Right forelimb (tissue), 1 donor: ENCODE measurements at regions not wholly inside any gene's neighbourhood (a gene's known extent, or its start where the extent isn't known, plus 50 kb on each side); places are given as distances from the start of the nearest gene placed in this dataset.
A peak's percentile ranks its signal among the peaks of the same experiment; 100 is the strongest.
"Not testable (repeated sequence)": the region's sequence is repeated elsewhere in the genome, so short reads cannot be mapped to it uniquely, and the experiment has no call there.

Experiments used
- DNase-seq: peaks from one replicate; pipeline ENCODE4 v3.0.0-alpha.2; 2018

GRCh38 chr2:66094689-66095088, 340.2 kb upstream of the MEIS1 start:
- not testable (repeated sequence) for DNase-seq

DNA sequence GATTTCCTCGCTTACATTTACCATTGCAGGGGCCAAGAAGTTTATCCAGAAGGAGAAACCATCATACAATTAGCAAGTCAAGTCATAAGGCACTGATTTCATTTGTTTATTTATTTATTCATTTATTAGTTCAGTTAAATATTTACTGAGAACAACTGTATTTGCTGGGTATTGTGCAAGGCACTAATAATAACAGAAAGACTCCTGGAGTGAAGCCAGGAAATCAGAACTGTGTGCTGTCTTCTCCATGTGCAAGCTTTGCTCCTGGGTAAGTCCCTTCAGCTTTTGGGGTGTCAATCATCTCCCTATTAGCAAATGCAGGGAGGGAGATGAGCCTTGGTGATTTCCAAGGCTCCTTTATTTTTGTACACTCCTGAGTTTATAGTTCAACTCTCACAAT, 341.6 kb upstream of the MEIS1 start:
- DNase-seq = no peak

GRCh38 chr2:66084948-66085590, 349.9 kb upstream of the MEIS1 start:
- DNase-seq = no peak

DNA sequence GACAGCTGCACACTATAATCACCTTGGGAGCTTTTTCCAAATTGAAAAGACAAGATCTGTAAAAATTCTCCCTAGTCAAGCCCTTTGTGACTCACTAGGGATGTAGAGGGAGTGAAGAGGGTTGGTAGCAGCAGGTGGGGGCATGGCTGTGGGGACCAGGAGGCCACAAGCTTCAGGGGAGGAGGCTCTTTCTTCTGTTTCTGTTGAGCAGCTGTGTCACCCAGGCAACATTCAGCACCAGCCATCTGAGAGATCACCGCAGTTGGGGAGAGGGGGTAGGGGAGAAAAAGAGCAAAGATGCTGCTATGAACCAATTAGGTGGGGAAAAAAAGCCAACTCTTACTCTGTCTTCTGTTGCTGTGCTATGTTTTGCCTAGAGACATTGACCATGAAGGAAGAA, 352.3 kb upstream of the MEIS1 start:
- no peak for DNase-seq

DNA sequence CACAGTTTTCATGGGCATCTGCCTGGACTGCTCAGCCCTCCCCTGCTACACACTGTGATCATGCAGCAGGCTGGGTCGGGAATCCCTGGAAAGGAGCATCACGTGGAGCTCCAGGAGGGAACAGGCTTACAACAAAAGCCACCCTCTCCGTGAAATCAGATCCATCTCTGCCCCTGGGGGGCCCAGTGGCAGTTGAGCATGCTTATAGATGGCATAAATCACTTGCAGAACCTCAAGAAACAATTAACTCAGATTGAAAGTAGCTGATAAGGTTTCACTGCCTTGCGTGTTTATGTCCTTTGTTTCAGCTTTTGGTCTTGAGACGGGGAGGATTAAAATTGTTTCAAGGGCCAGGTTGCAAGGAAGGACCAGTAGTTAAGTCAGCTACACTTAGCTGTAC, 354.8 kb upstream of the MEIS1 start:
- DNase-seq = no peak

- no peak for DNase-seq
Measured at GRCh38 chr2:66073172-66073571, 361.8 kb upstream of the MEIS1 start.

DNA sequence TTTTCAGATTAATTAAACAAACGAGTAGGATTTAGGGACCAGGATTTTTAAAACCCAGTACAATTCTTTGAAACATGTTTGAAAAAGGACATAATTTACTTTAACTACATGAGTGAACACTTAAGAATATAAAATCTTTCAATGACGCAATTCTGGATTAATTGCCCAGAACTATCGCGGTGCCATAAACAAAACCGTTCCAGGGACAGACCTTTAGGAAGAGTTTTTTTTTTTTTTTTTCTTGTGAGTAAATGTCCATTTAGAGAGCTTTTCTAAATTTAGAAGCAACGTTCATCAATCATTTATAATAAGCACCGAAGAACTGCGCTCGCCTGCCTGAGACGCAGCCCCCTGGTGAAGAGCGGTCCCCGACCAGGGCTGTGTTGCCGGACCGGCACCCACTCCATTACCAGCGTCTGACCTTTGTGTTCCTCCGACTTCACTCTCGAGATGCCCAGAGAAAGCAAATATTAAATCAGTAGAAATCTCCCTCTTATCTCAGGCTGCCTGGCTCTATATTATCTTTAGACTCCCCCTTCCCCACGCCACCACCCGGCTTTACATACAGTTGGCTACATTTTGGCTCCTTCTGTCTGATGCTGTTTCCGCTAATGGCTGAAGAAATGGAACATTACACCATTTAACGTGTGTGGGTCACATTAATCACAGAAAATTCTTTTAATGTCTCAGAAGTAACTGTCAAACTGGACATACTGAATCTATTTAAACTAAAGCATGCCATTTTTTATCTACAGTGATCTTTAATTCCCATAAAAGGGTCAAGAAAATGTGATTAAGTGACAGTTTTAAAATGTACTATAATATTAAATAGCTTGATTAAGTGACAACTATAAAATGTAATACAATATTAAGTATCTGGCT, 364.0 kb upstream of the MEIS1 start:
- no peak for DNase-seq

DNA sequence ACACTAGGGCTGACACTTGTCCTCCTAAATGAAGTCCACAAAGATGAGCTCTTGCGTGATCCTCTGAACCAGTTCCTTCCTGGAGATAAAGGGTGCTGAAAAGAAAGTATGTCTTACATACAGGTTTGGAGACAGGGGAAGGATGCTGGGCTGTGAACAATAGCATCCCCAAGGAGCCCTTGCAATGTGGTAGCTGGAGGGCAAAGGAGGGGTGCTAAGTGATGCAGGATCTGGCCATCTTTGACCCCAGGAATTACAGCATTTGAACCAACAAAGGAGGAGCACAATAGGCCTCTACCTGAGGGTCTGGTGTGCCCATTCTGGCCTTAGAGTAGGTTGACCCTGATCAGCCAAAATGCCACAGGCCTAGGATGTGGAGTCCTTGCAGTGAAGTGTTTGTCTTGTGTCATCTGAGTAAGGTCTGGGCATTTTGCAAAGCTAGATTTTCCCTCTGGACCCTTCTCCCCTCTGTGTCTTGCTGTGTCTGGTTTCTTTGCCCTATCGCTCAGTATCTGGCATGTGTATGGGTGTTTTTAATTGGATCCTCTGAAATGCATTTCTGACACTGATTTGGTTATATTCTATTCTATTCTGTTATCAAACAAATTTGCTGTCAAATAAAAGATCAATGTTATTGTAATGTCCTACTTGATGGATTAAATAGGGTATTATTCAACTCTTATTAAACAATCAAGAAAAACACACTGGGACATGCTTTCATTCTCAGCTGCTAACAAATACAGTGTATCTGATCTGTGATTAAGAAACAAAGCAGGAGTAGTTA, 364.8 kb upstream of the MEIS1 start:
- DNase-seq = no peak

DNA sequence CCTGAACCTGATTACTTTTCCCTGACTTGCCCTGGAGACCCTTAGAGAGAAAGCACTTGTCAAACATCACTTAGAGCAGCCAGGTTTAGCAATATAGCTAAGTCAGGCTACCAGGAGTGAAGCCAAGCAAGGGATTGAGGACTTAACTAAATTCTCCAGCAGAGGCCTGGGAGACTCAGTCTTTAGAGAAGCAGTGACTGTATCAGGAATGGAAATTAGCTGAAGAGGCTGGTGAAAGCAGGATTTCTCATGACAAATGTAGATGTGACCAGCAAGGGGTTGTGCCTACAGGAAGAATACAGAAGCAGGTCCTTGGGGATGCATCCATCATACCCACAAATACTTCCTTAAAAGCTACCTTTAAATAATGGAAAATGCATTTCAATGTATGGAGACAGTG, 368.9 kb upstream of the MEIS1 start:
- DNase-seq = no peak

- DNase-seq = no peak
Measured at GRCh38 chr2:66059332-66059731, 375.6 kb upstream of the MEIS1 start.

GRCh38 chr2:66058675-66059074, 376.2 kb upstream of the MEIS1 start:
- DNase-seq = no peak

- DNase-seq = no peak
Measured at GRCh38 chr2:66057844-66058243, 377.1 kb upstream of the MEIS1 start.

DNA sequence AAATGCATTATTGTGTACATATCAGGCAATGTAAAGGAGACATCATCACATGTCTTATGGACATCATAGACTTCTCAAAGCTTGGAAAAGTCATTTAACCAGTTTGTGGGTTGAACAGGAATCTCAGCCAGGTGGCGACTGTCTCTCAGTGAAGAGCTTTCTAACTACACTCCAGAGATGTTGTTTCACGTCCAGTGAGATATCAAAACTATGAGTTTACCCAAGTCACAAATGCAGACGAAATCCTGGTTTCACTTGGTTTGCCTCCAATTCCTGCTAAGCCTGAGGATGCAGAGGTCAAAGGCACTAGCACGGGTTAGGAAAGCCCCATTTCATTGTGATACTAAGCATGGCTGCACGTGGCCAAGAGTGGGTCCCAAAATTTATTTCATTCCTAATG, 384.5 kb upstream of the MEIS1 start:
- no peak for DNase-seq

DNA sequence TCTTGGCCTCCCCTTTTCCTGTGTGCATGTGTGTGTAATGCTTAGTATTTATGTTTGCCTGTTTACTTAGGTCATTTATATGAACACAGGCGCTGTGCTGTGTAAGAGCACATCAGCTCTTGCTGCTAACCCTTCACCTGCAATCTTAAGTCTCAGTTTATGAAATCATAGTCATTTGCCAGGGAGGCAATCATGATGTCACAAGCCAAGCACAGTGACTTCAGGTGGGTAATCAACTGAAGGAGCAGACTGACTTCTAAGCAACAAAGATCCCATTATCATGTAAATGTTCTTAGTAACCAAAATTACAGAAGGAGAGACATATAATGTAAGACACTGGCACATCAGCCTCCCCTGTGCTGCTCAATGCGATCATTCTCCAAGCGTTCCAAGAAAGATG, 386.3 kb upstream of the MEIS1 start:
- no peak for DNase-seq

DNA sequence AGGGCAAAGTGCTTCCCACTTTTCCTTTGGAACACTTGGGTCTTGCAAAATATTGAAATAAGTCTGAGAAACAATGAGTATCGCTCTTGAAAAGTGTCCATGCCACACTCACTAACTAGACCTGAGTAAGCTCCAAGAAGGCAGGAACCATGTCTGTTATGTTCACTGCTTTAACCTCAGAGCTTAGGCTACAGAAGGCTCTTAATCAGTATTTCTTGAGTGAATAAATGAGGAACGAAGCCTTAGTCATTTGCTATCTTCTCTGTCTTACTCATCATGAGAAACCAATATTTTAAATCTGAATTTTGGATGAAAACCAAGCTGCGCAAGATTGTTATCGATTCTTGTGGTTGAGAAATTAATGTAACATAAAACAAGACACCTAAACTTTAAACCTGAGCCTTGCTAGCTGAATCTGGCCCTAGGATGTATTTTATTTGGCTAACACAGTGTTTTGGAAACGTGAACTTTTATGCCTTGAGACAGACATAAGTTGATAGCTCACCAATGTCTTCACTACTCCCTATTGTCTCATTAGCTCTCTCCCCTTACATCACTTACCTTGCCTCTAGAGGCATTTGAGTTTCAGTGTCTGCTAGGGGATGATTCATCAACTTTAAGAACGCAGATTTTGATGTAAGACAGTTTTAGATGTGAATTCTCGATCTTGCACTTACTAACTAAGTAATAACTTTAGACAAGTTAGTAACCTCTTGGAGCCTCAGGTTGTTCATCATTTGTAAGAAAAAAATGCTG, 392.8 kb upstream of the MEIS1 start:
- DNase-seq = no peak

DNA sequence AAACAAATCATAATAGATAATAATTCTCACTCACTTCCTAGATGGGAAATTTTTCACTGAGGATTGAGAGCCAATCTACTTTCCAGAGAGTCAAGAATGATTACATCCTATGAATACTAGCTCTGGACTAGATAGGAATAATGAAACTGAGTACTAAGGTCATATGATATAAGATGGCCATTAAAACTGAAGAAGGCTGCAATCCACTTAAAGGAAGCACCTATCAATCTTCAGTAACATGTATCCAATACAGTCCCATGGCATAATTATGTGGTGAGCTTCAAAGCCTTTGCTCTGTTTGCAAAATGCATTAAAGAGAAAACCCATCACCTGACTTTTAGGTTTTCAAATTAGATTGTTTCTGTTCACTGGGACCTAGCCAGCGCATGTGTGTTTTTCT, 398.0 kb upstream of the MEIS1 start:
- DNase-seq = no peak

- no peak for DNase-seq
Measured at GRCh38 chr2:66034467-66034866, 400.5 kb upstream of the MEIS1 start.

DNA sequence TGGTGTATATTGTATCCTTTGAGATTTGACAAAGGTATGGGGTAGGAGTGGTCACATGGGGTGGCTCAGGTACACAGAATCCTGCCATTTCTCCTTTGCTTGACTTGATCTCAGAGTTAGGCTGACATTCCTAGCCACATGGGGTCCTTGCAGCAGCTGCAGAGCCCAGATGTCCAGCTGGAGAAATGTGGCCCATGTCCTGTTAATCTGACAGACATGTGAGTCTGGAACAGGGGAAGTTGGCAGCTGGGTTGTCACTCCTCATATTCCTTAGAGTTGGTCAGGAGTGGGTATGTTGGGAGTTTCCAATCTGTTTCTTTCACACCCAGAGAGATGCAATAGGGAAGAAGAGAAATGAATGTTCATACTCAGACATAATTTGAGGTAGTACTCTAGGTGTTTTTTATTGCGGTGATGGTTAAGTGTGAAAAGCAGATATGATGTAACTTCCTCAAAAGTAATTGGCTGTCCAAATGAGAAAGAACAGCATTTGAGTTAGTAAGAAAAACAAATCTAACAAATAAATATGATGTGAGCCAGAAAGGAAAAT, 402.6 kb upstream of the MEIS1 start:
- peak; percentile 49 for DNase-seq

- no peak for DNase-seq
Measured at GRCh38 chr2:66031236-66031635, 403.7 kb upstream of the MEIS1 start.

GRCh38 chr2:66030553-66030952, 404.4 kb upstream of the MEIS1 start:
- no peak for DNase-seq

DNA sequence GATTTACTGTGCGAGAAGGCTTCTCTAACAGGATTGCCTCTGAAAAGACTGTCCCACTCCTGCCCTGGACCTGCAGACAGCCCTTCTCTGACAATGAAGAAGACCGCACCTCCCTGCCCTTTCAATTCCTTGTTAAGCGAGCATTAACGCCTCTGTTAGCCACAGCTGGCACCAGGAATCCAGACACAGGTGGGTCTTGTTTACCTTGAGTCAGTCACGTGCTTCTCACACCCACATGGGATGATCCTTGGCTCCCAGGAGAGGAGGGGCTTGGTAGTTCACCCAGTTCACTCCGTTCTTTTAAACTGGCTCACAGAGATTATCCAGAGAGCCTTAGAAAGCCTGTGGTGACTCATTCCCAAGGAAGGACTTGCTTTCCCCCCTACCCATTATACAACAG, 410.5 kb upstream of the MEIS1 start:
- DNase-seq = no peak

DNA sequence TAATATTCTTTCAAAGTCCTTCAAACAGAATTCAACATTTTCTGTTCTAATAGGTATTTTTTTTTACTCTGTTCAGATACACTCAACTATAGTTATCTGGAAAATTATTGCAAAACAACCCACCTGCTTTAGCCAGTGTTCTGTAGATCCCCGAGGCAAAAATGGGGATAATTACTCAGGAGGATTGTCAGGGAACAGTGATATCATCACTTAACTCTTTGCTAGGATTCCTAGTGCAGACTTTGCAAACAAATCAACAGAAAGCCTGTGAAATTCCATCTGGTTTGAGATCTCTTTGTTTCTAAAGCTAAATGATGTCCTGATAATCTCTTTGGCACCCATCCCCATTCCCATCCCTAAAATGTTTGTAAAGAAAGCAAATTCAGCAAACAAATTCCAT, 413.6 kb upstream of the MEIS1 start:
- DNase-seq = no peak

DNA sequence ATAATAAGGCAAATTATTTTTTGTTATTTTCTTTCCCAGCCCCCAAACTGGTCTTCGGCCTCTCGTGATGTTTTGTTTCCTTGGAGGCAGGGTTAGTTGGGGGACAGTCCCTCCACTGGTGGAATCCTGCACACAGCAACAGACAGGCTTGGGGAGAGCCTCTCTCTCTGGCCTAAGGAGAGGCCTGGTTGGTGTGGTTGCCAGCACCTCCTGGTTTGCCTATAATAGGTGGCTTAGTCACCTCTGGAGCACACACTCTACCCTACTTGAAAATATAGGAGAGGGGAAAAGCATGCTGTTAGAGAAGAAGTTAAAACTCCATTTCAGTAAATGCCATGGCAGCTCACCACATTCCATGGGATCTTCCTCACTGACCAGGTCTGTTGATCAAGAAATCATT, 417.2 kb upstream of the MEIS1 start:
- no peak for DNase-seq
